HG02840 (cell line): ENCODE measurements at regions not wholly inside any gene's neighbourhood (a gene's known extent, or its start where the extent isn't known, plus 50 kb on each side); places are given as distances from the start of the nearest gene placed in this dataset.
"Not testable (repeated sequence)": the region's sequence is repeated elsewhere in the genome, so short reads cannot be mapped to it uniquely, and the experiment has no call there.

Experiments used
- ATAC-seq: cut with Tn5 transposase; IDR thresholded peaks from one replicate; pipeline ENCODE4 v1.9.1; 2021; ENCODE audit warnings: mild to moderate bottlenecking, moderate library complexity, moderate number of reproducible peaks; ENCODE audit not compliant: unreplicated experiment, low FRiP score

DNA sequence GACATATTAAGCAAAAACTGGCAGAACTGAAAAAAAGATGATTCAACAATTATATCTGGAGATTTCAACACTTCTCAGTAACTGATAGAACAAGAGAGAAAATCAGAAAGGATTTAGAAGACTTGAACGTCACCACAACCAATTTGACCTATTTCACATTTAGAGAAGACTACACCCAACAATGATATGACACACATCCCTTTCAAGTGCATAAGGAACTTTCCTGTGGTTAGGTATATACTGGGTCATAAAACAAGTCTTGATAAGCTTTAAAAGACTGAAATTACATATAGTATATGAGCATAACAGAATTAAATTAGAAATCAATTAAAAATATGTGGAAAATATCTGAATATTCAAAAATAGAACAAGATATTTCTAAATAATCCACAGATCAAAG, 201.2 kb upstream of the HAND2 start:
- ATAC-seq = no peak

DNA sequence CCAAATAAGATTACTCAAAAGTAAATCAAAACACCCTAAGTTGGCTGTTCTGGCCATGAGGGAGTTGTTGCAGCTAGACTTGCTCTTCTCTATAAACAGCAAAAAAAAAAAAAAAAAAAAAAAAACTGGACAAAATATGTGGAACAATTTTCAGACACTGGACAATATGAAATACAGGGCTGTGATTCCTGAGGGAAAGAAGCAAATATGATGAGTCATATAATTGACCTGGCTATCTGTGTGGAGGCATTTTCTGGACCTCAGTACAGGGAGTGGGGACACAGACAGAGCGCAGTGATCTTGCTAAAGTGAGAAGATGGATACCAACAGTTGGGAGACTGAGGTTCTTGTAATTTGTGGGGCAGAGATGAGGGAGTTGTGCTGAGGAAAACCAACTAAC, 192.0 kb upstream of the HAND2 start:
- no peak for ATAC-seq

DNA sequence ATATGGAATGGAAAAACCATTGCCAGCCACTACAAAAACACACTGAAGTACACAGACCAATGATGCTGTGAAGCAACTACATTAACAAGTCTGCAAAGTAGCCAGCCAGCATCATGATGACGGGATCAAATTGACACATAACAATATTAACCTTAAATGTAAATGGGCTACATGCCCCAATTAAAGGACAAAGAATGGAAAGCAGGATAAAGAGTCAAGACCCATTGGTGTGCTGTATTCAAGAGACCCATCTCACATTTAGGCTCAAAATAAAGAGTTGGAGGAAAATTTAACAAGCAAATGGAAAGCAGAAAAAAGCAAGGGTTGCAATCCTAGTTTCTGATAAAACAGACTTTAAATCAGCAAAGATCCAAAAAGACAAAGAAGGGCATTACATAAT, 188.5 kb upstream of the HAND2 start:
- ATAC-seq = not testable (repeated sequence)

DNA sequence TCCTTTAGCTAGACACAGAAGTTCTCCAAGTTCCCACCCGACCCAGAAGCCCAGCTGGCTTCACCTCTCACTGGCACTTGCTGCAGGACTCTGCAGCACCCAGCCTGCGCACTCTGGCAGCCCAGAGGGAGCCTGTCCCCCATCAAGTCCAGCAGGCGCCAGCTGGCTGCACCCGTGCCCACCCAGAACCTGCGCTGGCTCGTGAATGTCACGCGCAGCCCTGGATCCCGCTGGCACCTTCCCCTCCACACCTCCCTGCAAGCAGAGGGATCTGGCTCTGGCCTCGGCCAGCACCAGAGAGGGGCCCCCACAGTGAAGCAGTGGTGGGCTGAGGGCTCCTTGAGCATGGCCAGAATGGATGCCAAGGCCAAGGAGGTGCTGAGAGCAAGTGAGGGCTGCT, 187.6 kb upstream of the HAND2 start:
- ATAC-seq = no peak

DNA sequence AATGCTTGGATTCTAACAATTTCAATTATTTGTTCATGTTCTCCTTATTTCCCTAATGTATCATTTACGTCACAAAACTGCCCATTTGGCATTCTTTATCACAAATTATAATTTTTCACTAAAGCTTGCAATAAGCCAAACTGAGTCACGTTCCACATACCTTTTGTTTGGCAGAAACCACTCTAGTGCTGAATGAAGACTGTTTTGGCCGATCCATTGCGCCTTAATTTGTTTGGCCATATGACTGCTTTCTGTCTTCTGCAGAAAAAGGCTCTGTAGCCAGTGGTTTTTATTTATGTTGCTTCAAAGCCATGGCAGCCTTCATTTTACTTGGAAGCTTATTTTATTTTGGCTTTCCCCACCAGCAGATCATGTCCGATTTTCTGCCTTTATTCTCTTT, 184.4 kb upstream of the HAND2 start:
- ATAC-seq = no peak

DNA sequence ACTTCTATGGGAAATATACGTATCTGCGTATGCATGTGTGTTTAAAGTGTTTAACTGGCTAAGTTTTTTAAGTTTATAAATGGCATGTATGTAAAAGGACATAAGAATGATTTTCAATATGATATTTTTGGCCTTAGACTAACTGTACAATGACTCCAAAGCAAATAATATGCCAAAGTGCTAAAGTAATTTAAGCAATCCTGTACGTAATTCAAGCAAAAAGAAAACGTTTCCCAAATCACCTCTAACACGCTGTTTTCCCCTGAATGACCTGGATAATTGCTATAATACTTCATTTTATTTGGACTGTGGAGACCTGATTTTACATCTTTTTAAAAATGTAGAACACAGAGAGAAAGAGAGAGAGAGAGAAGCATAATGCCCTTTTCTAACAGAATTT, 183.0 kb upstream of the HAND2 start:
- no peak for ATAC-seq

DNA sequence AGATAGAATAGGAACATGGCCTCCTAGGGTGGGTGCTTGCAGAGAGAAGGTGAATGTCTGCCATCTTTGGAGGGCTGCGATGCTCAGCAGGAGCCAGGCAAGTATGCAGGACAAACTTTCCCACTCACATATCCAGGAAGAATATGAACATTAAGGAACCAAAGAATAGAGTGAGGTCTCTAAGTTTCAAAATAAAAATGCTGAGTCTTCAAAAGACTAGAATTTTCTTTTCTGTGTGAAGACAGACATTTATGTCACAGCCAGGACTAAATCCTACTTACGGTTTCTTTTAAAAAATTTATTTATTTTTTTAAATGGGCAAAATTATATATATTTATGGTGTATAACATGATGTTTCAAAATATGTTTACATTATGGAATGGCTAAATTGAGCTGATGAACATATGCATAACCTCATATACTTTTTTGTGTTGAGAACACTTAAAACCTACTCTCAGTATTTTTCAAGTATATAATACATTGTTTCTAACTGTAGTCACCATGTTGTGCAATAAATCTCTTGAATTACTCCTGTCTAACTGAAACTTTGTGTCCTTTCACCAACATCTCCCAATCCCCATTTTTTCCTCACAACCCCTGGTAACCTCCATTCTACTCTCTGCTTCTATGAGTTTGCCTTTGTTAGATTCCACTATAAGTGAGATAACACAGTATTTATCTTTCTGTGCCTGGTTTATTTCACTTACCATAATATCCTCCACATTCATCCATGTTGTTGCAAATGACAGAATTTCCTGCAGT, 177.8 kb upstream of the HAND2 start:
- ATAC-seq = no peak

DNA sequence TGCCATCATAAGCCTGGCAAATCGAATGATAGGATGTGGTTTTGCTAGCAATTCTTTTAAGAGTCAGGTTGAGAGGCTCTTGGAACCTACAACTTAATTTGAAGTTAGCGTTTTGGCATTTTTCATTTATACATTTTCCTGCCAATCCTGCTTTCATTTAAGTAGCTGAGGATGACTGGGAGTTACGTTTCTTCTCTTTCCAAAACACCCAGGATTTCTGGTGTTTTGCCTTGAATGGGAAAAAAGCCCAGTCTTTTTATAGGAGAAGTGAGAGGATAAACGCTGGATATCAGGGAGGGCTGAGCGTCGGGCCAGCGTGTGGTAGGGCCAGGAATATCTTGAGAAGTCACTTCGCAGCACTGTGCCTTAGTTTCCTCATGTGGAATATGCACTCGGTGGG, 174.2 kb upstream of the HAND2 start:
- ATAC-seq = no peak

DNA sequence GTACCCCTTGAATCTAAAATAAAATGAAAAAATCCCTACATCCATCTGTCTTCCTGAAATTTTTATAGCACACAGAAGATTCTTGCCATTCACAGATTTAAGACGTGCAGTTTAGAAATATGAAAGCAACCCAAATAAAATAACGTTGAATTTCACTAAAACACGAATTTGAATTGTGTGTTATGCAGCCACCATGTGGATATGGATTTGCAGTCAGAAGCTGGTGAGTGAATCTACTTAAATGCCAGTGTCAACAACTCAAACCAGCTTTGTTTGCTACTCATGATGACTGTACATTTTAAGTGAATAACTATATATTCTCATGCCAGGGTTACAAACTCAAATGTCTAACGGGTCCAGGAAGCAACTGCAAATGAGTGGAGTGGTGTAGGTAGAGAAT, 173.0 kb upstream of the HAND2 start:
- ATAC-seq = no peak

DNA sequence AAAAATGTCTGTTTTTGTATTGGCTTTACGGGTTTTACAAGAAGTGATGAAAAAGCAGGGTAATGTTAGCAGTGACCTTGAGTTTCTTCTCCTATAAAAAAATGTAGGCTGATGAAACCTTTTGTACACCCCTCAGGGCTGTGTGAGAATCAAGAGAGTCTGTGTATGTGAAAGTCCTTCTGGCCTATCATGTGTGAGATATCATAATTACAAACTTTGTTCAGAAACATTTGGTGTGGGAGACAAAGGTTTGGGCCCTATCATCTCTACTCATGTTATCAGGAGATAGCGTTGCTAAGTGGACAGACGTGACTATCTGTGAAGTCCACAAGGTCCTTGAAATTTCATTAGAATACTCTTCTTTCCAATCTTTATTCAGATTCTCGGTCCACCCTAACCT, 170.6 kb upstream of the HAND2 start:
- ATAC-seq = no peak

DNA sequence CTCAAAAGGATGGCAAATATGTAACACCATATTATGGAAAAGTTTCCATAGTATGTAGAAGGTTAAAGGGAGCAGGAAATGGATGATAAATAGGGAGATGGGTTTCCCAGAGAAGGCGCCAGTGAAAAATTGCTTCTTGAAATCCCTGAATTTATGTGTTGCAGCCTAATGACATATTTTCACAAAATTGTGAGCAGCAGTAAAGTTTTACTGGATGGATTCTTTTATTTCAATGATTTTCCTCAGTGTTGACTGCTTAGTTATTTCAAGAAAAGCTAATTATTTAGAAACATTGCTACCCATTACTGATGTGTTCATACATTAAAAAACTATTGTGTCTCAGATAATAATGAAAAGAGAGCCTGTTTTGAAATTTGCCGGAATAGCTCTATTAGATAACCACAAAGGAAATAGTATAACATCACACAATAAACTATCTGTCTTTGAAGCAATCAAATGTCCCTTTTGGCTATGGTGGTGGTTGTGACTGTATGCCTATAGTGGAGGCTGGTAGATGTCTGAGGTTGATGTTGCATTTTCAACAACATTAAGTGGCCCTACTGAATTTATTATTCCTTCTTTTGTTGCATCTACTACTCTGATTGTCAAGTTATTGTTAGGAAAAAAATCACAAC, 169.9 kb upstream of the HAND2 start:
- no peak for ATAC-seq

DNA sequence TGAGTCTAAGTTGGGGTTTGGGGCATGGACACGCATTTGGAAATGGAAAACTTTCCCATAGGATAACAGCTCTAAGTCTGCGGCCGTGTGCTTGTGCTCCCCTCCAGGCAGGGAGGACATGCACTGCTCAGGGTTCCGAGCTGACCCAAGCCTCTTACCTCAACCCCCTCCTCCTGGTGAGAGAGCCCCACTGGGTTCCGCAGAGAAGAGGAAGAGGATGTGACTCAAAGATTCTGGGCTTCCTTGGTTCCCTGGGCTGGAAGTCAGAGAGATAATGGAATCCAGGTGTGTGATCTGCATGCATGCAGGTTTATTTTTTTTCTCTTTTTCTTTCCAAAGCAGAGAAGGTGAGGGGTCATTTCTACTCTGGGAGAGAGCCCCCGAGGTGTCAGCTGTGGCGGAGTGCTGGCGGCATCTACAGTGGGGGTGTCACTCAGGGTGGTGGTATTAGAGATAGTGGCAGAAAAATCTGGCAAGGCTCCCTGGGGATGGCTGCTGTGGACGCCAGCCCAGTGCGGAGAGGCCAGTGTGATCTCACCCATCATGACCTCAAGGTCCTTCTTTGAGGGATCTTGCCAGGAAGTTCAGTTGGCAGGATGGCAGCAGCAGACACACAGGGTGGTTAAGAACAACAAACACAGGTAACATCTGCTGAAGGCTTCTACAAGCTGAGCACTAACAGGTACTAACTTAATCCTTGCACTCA, 168.7 kb upstream of the HAND2 start:
- ATAC-seq = no peak

DNA sequence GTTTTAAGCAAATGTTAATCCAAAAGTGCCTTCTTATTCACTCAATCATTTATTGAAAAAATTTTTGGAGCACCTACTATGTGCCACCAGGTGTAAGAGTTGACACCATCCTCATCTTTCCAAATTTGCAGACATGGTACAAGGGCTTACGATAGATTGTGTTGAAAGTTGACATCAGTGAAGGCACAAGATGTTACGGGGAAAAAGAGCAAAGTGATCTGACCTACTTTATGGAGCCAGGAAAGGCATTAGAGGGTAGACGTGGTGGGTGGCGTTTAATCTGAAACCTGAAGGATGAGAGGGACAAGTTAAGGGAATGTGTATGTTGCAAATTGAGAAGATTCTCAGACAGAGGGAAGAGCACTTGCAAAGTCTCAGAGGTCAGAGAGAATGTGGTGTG, 167.8 kb upstream of the HAND2 start:
- no peak for ATAC-seq

DNA sequence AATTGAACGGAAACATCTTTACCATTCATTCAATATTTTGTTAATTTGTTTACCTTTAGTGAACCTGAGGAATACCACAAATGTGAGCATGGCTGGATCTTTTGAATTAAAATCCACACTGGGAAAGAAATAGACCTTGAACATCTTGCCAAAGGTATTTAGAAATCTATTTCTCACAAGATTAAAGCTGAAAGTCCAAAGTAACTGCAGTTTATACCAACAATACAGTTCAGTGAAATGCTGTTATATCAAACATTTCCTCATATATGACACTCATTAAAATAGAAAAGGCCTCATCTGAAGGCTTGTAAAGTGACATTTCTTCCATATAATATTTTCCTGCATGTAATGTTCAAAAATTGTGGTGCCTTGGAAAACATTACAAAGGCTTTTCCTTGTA, 166.5 kb upstream of the HAND2 start:
- no peak for ATAC-seq

DNA sequence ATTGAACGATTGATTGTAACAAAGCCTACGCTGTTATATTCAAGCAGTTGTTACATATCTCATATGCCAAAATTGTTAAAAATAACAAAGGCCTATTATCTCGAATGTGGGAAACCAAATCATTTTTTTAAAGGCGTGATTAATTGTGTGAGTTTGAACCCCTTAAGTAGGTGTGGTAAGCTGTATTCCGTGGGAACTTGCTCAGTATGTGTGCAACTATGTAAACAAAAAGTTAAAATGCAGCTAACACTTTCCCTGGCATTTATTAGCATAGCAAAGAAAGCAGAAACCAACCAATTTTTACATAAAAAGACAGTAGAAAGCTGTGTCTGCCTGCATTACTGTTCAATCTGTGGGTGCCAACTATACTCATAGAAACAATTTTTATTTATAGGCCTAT, 166.0 kb upstream of the HAND2 start:
- ATAC-seq = no peak

DNA sequence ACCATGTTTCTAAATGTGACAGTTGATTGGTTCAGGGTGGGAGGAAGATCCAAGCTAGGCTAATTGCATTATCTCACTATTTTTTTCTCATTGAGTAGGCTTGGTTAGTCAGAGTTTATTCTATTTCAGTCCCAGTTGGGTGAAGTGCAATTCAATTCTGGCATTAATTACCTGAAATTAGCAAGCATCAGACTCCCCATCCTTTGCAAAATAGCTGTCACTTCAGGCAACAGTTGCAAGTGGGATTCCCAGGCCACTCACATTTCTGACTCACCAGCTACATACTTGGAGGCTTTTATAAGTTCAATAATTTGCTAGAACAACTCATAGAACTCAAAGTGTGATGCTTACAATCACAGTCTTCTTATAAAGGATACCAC, 155.8 kb upstream of the HAND2 start:
- no peak for ATAC-seq

DNA sequence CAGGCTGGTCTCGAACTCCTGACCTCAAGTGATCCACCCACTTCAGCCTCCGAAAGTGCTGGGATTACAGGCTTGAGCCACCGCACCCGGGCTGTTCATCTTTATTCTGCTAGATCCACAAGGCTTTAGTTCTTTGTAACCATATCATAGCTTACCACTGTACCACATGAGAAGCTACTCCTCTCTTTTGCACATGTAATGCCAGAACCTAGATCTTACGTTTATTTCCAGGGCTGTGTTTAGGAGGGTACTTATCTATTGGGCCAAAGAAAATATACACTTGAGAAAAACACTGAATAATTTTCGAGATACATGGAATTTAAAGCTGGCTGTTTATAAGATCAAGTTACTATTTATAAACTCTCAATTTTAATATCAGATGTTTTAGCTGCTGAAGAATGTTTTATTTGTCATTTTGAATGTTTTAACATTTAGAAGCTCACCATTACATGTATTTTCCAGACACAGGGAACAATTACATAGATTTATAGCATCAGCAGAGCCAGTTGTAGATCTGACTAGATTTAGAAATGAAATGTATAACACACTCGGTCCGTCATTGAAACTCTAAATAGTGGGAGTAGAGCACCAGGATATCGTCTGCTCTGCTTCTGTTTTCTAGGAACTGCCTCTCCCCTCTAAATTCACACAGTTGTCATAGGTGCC, 155.3 kb upstream of the HAND2 start:
- ATAC-seq = no peak

DNA sequence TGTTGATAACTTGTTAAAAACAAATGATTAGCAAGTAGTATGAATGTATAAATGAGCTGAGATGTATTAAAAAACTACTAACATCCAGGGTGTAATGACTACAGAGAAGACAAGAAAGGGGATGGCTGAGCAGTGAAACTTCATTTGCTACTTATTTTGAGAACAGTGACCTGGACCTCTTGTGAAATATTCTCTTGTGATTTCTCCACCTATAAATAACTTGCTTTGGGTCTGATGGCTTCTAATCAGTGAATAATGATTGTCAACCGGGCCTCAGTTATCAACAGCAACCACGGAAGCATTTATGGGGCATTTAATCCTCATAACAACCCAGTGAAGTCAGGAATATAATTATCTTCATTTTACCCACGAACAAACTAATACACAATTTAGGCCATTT, 154.2 kb upstream of the HAND2 start:
- no peak for ATAC-seq

DNA sequence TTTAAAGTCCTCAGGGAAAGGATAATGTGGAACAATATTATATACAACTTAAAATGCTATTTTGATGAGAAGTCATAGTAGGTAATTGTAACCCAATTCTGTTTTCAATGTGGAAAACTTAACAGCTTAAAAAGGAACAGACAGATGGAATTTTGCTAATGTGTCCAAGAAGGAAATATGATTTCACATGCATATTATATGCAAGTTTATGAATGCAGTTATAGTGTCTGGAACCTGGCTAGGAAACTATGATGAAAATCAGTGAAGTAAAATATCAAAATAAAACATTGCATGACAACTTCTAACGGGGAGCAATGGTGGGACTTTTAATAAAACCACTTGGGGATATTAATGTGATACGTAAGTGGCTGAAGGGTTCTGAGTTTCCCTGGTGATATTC, 152.6 kb upstream of the HAND2 start:
- ATAC-seq = no peak

DNA sequence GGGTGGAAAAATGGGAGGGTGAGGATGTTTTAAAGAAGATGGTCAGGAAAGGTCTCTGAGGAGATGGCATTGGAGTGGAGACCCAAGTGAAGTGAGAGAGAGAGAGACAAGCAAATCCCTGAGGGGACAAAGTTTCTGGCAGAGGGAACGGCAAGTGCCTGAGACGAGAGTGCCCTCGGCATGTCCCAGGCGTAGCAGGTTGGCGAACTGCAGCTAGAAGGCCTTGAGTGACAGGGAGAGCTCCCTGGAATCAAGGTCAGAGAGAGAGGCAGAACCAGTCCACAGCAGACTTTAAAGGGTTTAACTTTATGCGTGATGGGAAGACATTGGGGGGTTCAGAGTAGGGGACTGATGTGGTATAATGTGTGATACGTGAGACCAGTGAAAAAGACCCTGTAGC, 150.2 kb upstream of the HAND2 start:
- ATAC-seq = no peak

DNA sequence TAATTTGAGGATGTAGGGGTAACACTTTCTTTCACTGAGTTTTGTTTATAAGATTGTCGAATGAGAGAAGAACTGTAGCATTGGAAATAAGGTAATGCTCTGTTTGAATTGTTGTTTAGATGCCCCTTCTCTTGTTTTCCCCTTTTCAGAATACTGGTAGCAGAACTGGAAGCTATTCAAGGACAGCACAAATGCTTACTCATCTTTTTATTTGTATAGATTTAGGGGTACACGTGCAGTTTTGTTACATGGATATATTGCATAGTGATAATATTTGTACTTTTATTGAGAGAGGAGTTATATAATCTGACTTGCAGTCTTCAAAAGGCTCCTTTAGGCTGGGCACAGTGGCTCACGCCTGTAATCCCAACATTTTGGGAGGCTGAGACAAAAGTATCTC, 145.4 kb upstream of the HAND2 start:
- no peak for ATAC-seq
